ENCODE measurements at regions not wholly inside any gene's neighbourhood (a gene's known extent, or its start where the extent isn't known, plus 50 kb on each side); places are given as distances from the start of the nearest gene placed in this dataset.

DNA sequence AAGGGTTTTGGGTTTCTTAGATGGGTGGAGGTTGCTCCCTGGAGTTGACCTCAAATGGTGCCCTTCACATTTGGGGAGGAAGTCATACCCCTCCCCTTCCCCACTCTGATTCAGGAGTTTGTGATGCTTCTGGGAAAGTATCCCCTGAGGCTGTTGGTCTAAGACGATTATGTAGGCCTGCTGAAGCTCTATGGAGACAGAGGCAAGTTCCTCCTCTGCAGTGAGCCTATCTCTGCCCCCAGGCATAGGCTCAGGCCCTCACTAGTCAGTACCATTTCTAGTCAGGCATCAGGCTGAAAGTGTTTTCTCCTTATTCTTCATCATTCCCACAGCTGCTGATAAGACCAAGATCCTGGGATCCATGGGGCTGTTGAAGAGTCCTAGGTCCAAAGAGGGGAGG lies 271.6 kb upstream of the NUDT12 start:
- Histone ChIP-seq H3K4me1 (no peaks in the 10 kb centered on the region), H3K27me3 (no peaks in the 10 kb centered on the region), H3K4me3 (no peak overlapping the region), H3K9me3 (no peaks in the 10 kb centered on the region), H3K36me3 (no peaks in the 10 kb centered on the region), H3K27ac (no peak overlapping the region)
- intact Hi-C loops (cut with DNase I): no loop called here
- WGBS, 2 donors: 70 to 74% methylated on average over 1 of the region's 1 CpG
- no peak for DNase-seq
- TF ChIP-seq EP300 (IDR thresholded peaks at IDR 0.05) (no peak), POLR2A (IDR thresholded peaks at IDR 0.05) (no peak), POLR2AphosphoS5 (IDR thresholded peaks at IDR 0.05) (no peak)
- TF ChIP-seq, protein P1, sequence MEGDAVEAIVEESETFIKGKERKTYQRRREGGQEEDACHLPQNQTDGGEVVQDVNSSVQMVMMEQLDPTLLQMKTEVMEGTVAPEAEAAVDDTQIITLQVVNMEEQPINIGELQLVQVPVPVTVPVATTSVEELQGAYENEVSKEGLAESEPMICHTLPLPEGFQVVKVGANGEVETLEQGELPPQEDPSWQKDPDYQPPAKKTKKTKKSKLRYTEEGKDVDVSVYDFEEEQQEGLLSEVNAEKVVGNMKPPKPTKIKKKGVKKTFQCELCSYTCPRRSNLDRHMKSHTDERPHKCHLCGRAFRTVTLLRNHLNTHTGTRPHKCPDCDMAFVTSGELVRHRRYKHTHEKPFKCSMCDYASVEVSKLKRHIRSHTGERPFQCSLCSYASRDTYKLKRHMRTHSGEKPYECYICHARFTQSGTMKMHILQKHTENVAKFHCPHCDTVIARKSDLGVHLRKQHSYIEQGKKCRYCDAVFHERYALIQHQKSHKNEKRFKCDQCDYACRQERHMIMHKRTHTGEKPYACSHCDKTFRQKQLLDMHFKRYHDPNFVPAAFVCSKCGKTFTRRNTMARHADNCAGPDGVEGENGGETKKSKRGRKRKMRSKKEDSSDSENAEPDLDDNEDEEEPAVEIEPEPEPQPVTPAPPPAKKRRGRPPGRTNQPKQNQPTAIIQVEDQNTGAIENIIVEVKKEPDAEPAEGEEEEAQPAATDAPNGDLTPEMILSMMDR (IDR thresholded peaks at IDR 0.05): no peak

DNA sequence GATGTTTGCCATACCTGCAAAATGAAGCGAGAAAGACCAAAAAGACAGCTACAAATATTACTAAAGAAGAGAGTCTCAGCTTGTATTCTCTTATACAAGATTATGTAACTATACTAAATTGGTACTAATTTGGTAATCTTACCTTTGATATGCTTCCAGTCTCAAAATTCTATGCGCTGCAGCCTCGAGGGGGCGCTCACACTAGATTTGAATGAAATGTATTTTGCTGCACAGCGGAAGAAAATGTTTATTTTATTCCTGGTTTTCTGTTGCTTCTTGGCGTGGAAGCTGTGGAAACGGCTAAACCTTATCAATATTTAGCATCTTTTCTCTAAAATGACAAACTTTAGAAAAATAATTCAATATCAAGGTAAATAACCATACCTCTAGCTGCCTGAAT lies 267.0 kb upstream of the NUDT12 start:
- Histone ChIP-seq H3K4me3 (no peak overlapping the region), H3K4me1 (no peaks in the 10 kb centered on the region), H3K9me3 (no peaks in the 10 kb centered on the region), H3K27me3 (no peaks in the 10 kb centered on the region), H3K36me3 (no peaks in the 10 kb centered on the region), H3K27ac (no peak overlapping the region)
- DNase-seq: no peak
- 67 to 70% methylated on average over 7 of the region's 7 CpGs for WGBS, 2 donors
- intact Hi-C loops (cut with DNase I): no loop called here
- TF ChIP-seq EP300 (IDR thresholded peaks at IDR 0.05) (no peak), POLR2A (IDR thresholded peaks at IDR 0.05) (no peak)
- TF ChIP-seq, protein P1 (IDR thresholded peaks at IDR 0.05): no peak

DNA sequence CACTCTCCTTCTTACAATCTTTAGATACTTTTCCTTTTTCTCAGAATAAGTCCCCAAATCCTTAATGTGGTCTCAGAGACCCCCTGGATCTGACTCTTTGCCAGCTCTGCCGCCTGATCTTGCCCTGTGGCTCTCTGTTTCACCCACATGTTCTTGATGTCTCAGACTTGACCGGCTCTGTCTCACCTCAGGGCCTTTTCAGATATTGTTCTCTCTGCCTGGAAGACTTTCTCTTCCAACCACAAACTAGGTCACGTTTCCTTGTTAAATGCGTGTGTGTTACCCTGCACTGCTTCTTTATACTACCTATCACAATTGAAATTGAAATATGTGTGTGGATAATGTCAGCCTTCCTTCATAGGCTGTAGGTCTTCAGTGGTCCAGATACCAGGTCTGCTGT lies 265.4 kb upstream of the NUDT12 start:
- H3K27me3 ChIP-seq: no peaks in the 10 kb centered on the region
- TF ChIP-seq EP300 (IDR thresholded peaks at IDR 0.05) (no peak), POLR2AphosphoS5 (IDR thresholded peaks at IDR 0.05) (no peak), POLR2A (IDR thresholded peaks at IDR 0.05) (no peak)
- TF ChIP-seq, protein P1 (IDR thresholded peaks at IDR 0.05): no peak
- H3K4me1 ChIP-seq: no peaks in the 10 kb centered on the region
- no peaks in the 10 kb centered on the region for H3K9me3 ChIP-seq
- no peak overlapping the region for H3K27ac ChIP-seq
- intact Hi-C loops (cut with DNase I): no loop called here
- H3K4me3 ChIP-seq: no peak overlapping the region
- 92 to 93% methylated on average over 4 of the region's 4 CpGs for WGBS, 2 donors
- DNase-seq: no peak
- no peaks in the 10 kb centered on the region for H3K36me3 ChIP-seq

DNA sequence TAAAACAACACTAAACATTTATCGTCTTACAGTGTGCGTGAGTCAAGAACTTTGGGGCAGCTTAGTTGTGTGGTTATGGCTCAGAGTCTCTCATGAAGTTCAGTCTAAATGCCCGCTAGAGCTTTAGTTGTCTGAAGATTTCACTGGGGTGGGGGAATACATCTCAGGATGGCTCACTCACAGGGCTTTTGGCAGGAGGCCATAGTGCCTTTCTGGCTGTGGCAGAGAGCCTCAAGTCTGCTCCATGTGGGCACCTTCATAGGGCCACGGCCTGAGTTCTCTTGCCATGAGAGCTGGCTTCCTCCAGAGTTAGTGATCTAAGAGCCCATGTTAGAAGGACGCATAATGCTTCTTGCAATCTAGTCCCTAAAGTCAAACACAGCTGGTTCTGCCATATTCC lies 258.8 kb upstream of the NUDT12 start:
- 90 to 91% methylated on average over 5 of the region's 5 CpGs for WGBS, 2 donors
- Histone ChIP-seq H3K4me1 (no peaks in the 10 kb centered on the region), H3K36me3 (no peaks in the 10 kb centered on the region), H3K9me3 (no peaks in the 10 kb centered on the region), H3K4me3 (no peak overlapping the region), H3K27me3 (no peaks in the 10 kb centered on the region), H3K27ac (no peak overlapping the region)
- DNase-seq: no peak
- intact Hi-C loops (cut with DNase I): no loop called here
- TF ChIP-seq, protein P1 (IDR thresholded peaks at IDR 0.05): no peak
- TF ChIP-seq EP300 (IDR thresholded peaks at IDR 0.05) (no peak), POLR2A (IDR thresholded peaks at IDR 0.05) (no peak), POLR2AphosphoS5 (IDR thresholded peaks at IDR 0.05) (no peak)

DNA sequence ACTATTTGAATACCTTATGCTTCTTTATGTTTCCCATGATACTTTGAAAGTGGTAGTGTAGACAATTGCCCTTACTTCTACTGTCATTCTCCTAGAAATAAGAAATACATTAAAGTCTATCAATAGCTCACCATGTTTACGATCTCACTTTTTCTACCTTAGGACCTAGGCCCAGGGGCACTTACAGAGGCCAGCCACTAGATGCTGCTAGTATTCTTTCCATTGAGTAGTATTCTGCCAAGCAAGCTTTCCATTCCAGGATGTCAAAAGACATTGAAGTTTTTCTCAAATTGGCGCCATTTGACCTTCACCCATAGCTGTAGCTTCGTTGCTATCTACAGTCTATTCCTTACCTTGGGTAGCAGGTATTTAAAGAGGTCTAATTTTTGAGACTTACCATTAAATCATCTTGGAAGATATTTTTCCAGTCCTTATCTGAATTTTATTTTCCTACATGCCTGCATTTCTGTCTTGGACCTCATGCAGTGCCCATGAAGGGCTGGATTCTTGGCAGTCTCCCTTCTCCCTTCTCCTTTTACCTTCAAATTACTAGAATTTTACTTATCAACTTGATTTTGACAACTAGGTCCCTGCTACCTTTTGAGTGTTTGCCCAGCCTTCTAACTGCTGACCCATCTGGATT lies 246.0 kb upstream of the NUDT12 start:
- no peak overlapping the region for H3K4me3 ChIP-seq
- H3K9me3 ChIP-seq: no peaks in the 10 kb centered on the region
- no peaks in the 10 kb centered on the region for H3K27me3 ChIP-seq
- peaks cover 0 to 5% (median 2%) of the 10 kb centered on the region in 4 donors for H3K4me1 ChIP-seq
- H3K36me3 ChIP-seq: no peaks in the 10 kb centered on the region
- TF ChIP-seq, protein P1 (IDR thresholded peaks at IDR 0.05): peak; percentile 50 to 90 (median 84)
- TF ChIP-seq POLR2AphosphoS5 (IDR thresholded peaks at IDR 0.05) (no peak), POLR2A (IDR thresholded peaks at IDR 0.05) (no peak), EP300 (IDR thresholded peaks at IDR 0.05) (no peak)
- no peak for DNase-seq
- 22 to 48% methylated on average over 3 of the region's 3 CpGs for WGBS, 2 donors
- no peak overlapping the region for H3K27ac ChIP-seq
- intact Hi-C loops (cut with DNase I): no loop called here

Data from sigmoid colon (tissue), 6 donors.